GM18907 (cell line): ENCODE measurements at regions not wholly inside any gene's neighbourhood (a gene's known extent, or its start where the extent isn't known, plus 50 kb on each side); places are given as distances from the start of the nearest gene placed in this dataset.

Source experiments
- ATAC-seq: cut with Tn5 transposase; IDR thresholded peaks from one replicate; pipeline ENCODE4 v1.9.1; 2021; ENCODE audit warnings: mild to moderate bottlenecking, moderate library complexity; ENCODE audit not compliant: unreplicated experiment

DNA sequence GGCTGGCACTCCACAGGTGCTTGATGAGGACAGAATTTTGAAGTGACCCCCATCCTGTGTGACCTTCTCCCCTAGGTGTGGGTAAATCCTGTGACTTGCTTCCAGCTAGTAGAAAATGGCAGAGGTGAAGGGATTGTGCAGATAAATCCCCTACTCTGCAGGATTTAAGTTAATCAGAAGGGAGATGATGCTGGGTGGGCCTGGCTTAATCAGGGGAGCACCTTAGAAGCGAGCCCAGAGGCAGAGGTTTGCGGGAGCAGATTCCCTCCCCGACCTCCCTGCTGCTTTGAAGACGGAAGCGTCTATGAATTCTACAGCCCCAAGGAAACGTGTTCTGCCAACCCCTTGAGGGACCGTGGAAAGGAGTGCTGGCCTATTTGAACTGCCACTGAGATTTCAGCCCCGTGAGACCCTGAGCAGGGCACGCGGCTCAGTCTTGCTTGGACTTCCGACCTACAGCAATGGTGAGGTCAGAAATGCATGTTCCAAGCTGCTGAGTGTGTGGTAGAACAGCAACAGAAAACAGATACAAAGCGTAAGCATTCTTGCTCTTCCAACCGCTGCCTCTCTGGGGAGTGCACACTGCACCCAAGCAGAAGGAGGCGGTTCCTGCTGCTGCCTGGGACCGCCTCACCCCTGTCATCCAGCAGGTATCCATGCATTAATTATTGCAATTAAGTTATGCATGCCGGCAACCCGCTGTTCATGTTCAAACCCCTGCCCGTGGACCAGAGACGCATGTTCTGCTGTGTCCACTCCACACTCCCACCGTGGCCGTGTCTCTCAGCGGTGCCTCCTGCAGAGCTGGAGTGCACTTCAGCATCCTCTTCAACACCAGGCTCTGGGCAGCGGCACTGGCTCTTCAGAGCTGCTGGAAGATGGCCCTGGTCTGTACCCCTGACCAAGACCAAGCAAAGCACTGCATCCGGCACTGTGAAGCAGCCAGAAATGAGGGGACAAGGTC is 54.6 kb upstream of the RXRA start:
- no peak for ATAC-seq

- ATAC-seq: no peak
These were observed 53.8 kb upstream of the RXRA start for GRCh38 chr9:134272302-134273023.

- no peak for ATAC-seq
These were observed 52.6 kb upstream of the RXRA start for GRCh38 chr9:134273647-134274046.

GRCh38 chr9:134275375-134275774 is 50.9 kb upstream of the RXRA start:
- ATAC-seq: no peak

DNA sequence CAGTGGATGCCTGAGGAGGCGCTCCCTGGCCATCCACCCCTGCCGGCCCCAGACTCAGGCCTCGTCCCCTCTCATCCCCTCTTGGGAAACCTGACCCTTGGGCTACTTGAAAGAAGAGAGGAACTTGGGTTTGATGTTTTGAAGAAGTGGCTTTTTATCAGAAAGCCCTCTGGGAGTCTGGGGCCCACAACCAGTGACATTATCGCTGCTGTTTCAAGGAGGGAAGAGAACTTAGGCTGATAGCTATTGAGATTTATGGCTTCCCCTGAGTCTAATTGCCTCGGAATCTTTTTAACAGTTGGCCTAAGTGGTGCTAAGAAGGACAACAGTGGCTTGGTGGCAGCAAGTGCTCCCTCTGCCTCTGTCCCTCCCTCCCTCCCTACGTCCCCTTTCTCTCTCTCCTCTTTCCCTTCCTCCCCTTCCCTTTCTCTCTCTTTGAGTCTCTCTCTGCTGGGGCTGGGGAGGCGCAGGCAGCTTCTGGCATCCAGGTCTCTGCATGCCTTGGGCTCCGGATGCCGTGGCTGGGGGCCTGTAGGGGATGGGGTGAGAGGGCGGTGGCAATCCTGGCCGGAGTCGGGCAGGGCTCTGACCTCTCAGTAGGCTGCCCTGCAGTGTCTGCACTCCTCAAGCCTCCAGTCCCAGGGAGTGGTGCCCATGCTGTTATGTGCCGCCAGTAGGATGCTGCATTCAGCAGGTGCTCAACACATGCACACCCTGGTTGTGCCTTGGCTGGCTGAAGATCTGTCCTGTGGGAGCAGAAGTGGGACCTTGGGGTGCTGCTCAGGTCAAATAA is 49.6 kb upstream of the RXRA start:
- ATAC-seq: no peak
